K562 (cell line): ENCODE measurements at regions not wholly inside any gene's neighbourhood (a gene's known extent, or its start where the extent isn't known, plus 50 kb on each side); places are given as distances from the start of the nearest gene placed in this dataset.

Experiments
- ATAC-seq: fragments of 200-7000 bp; cut with Tn5 transposase; 3 replicates; pipeline ENCODE4 v1.9.1; 2020; ENCODE audit warnings: moderate library complexity
- BruUV-seq: library from RNA; stranded (reverse); fragments of 400-500 nt; replicated peaks from 2 replicates; lab custom pipeline; 2021; lab: Mats Ljungman, UMichigan
- CTCF ChIA-PET: fragments of 300-600 bp; formaldehyde crosslinking; extraction: SDS; loops from one replicate; lab custom pipeline; 2021; ENCODE audit warnings: low intra/inter-chr PET ratio; lab: Yijun Ruan, JAX
- POLR2A ChIA-PET: fragments of 300-600, 350-650 bp; sonication (Branson Sonifier 250); formaldehyde crosslinking; extraction: SDS; loops from one replicate; lab custom pipeline; 2021; ENCODE audit warnings: antibody characterized with exemption, inconsistent platforms; lab: Yijun Ruan, JAX
- DNase-seq, 4 experiments: peaks; one replicate each; pipeline versions ENCODE4 v3.0.0 to v3.0.0-alpha.2; 2011 to 2018; ENCODE audit warnings: low spot score in 3 of 4, mixed read lengths in 3 of 4; ENCODE audit errors: extremely low read depth in 1 of 4
- FAIRE-seq: peaks from 2 replicates; lab custom pipeline; 2011; peaks lifted over from hg19 to GRCh38; lab: Jason Lieb, UNC
- H2AFZ ChIP-seq: 2 replicates; pipeline ENCODE4 v1.6.0; 2011; ENCODE audit warnings: low read depth, low read length, control low read depth, inconsistent platforms
- H3K27ac ChIP-seq: fragments of 200-600 bp; 3 replicates; pipeline ENCODE4 v1.8.0; 2011; ENCODE audit warnings: low read depth, mild to moderate bottlenecking, control low read depth, inconsistent platforms, low read length, moderate library complexity, mixed read lengths; ENCODE audit errors: extremely low read depth
- H3K27me3 ChIP-seq, 2 experiments: fragments of 300-600 bp in 1 of 2; 2 replicates in 1 of 2; 3 replicates in 1 of 2; pipeline versions ENCODE4 v1.6.0 to v1.8.0; 2011; ENCODE audit warnings: inconsistent platforms in 2 of 2, low read length in 2 of 2, mild to moderate bottlenecking in 1 of 2, mixed read lengths in 1 of 2, moderate library complexity in 1 of 2; ENCODE audit not compliant: control insufficient read depth in 2 of 2, insufficient read depth in 2 of 2
- H3K36me3 ChIP-seq: fragments of 300-600 bp; 3 replicates; pipeline ENCODE4 v1.8.0; 2011; ENCODE audit warnings: mild to moderate bottlenecking, low read length, inconsistent platforms; ENCODE audit not compliant: control insufficient read depth, insufficient read depth
- H3K4me1 ChIP-seq, 2 experiments: fragments of 200-600 bp in 1 of 2; replicated peaks in 1 of 2; 2 replicates in 1 of 2; 3 replicates in 1 of 2; pipeline versions ENCODE4 v1.5.1 to v1.8.0; 2011; ENCODE audit warnings: inconsistent platforms in 2 of 2, low read length in 2 of 2, mild to moderate bottlenecking in 1 of 2, mixed read lengths in 1 of 2, moderate library complexity in 1 of 2; ENCODE audit not compliant: control insufficient read depth in 2 of 2, insufficient read depth in 2 of 2
- H3K4me2 ChIP-seq: 2 replicates; pipeline ENCODE4 v1.6.1; 2011; ENCODE audit warnings: low read length, control low read depth, inconsistent platforms, mixed read lengths; ENCODE audit not compliant: insufficient read depth
- H3K4me3 ChIP-seq: fragments of 200-600 bp; sonication (generic), shearing (Covaris generic); 2 replicates; pipeline ENCODE4 v1.5.1; 2016; ENCODE audit warnings: control low read depth, inconsistent platforms
- H3K79me2 ChIP-seq: fragments of 200-600 bp; 3 replicates; pipeline ENCODE4 v1.8.0; 2011; ENCODE audit warnings: low read length, inconsistent platforms; ENCODE audit not compliant: control insufficient read depth, insufficient read depth
- H3K9ac ChIP-seq, 2 experiments: 2 replicates each; pipeline versions ENCODE4 v1.6.0 to v1.6.1; 2011; ENCODE audit warnings: low read depth in 2 of 2, low read length in 2 of 2, control low read depth in 1 of 2, inconsistent platforms in 1 of 2, mild to moderate bottlenecking in 1 of 2, mixed read lengths in 1 of 2; ENCODE audit not compliant: insufficient read depth in 1 of 2
- H3K9me1 ChIP-seq: one replicate; pipeline ENCODE4 v1.6.0; 2011; ENCODE audit warnings: inconsistent platforms, mild to moderate bottlenecking, low read length, moderate library complexity; ENCODE audit not compliant: control insufficient read depth, insufficient read depth
- H3K9me3 ChIP-seq: replicated peaks from 2 replicates; pipeline ENCODE4 v1.5.1; 2011; ENCODE audit warnings: low read depth, low read length, inconsistent platforms; ENCODE audit not compliant: control insufficient read depth, insufficient read depth
- H4K20me1 ChIP-seq: replicated peaks from 2 replicates; pipeline ENCODE4 v1.6.1; 2011; ENCODE audit warnings: low read length, inconsistent platforms, mixed read lengths; ENCODE audit not compliant: control insufficient read depth, insufficient read depth
- CBFA2T3 ChIP-seq: fragments of 450-650 bp; IDR thresholded peaks from 2 replicates; pipeline ENCODE4 v1.6.1; 2017
- E2F8 ChIP-seq: fragments of 450-650 bp; IDR thresholded peaks from 2 replicates; pipeline ENCODE4 v1.7.1; 2018; ENCODE audit warnings: mild to moderate bottlenecking, low read depth; ENCODE audit not compliant: partially characterized antibody
- HNRNPH1 ChIP-seq: fragments of 200-400 bp; formaldehyde crosslinking; optimal IDR thresholded peaks from 2 replicates; pipeline ENCODE3; 2017; ENCODE audit warnings: low read depth, mild to moderate bottlenecking, low read length, moderate library complexity
- ILK ChIP-seq: fragments of 450-650 bp; IDR thresholded peaks from 2 replicates; pipeline ENCODE4 v1.6.1; 2016; ENCODE audit warnings: missing genetic modification characterization, low read depth, mild to moderate bottlenecking, missing compliant biosample characterization, moderate library complexity, borderline replicate concordance
- MLX ChIP-seq, 2 experiments: fragments of 450-650 bp in 1 of 2; sonication (generic) in 1 of 2; formaldehyde crosslinking; conservative IDR thresholded peaks; 2 replicates each; pipeline versions ENCODE4 v1.4.0 to v1.8.1; 2020 to 2022; ENCODE audit warnings: mild to moderate bottlenecking in 1 of 2, missing genetic modification reagents in 1 of 2
- PHTF2 ChIP-seq: fragments of 250-450 bp; sonication (Bioruptor Pico); IDR thresholded peaks from 2 replicates; pipeline ENCODE4 v1.5.0; 2021; ENCODE audit warnings: mild to moderate bottlenecking
- SOX6 ChIP-seq: fragments of 450-650 bp; IDR thresholded peaks from 2 replicates; pipeline ENCODE4 v1.6.1; 2014; ENCODE audit warnings: mild to moderate bottlenecking
- TAF7 ChIP-seq: fragments of 450-650 bp; IDR thresholded peaks from 2 replicates; pipeline ENCODE4 v1.6.1; 2016; ENCODE audit warnings: missing genetic modification characterization, missing compliant biosample characterization
- XRCC5 ChIP-seq: fragments of 200-400 bp; formaldehyde crosslinking; IDR thresholded peaks from 2 replicates; pipeline ENCODE4 v1.6.1; 2017; ENCODE audit warnings: low read depth, mild to moderate bottlenecking, low read length
- ZFP30 ChIP-seq: fragments of 250-450 bp; sonication (Bioruptor Pico); IDR thresholded peaks from 2 replicates; pipeline ENCODE4 v1.8.0; 2022; ENCODE audit warnings: moderate library complexity, mild to moderate bottlenecking, inconsistent platforms, borderline replicate concordance
- ZNF324 ChIP-seq: fragments of 250-450 bp; sonication (Bioruptor Pico); IDR thresholded peaks from 2 replicates; pipeline ENCODE4 v1.4.0; 2020; ENCODE audit warnings: mild to moderate bottlenecking
- ZNF445 ChIP-seq: fragments of 250-450 bp; sonication (Bioruptor Pico); IDR thresholded peaks from 2 replicates; pipeline ENCODE4 v1.4.0; 2020; ENCODE audit warnings: low read depth, mild to moderate bottlenecking, moderate library complexity
- ZNF518B ChIP-seq: fragments of 250-450 bp; sonication (Bioruptor Pico); IDR thresholded peaks from 2 replicates; pipeline ENCODE4 v1.5.0; 2021; ENCODE audit warnings: mild to moderate bottlenecking, moderate library complexity
- ZNF584 ChIP-seq: fragments of 200-800 bp; sonication (Bioruptor generic); IDR thresholded peaks from 2 replicates; pipeline ENCODE4 v1.6.1; 2016; ENCODE audit warnings: low read depth, mild to moderate bottlenecking, missing genetic modification characterization, missing compliant biosample characterization
- WGBS: fragments of 100-300 bp; shearing (Covaris generic); methylation state at CpG from one replicate; pipeline ENCODE4 v1.1.6; 2016; ENCODE audit warnings: low coverage, mixed read lengths; ENCODE audit not compliant: insufficient coverage; ENCODE audit errors: missing lambda C conversion rate; 5-methylcytosine and 5-hydroxymethylcytosine counted together
- in situ Hi-C: fragments of 300-500 bp; cut with MboI; formaldehyde crosslinking; loops from 4 replicates; pipeline ENCODE4 v1.15.0; 2018; ENCODE audit warnings: inconsistent platforms, mixed read lengths
- intact Hi-C: fragments of 100-400 bp; cut with micrococcal nuclease; formaldehyde crosslinking; loops from 2 replicates; pipeline ENCODE4 v1.14.2; 2022

- no peak for TF ChIP-seq PHTF2 (CRISPR knock-in tag)
- no peak for TF ChIP-seq XRCC5
- TF ChIP-seq SOX6 = no peak
These were observed 258.5 kb downstream of the FOXD2 start (continued) for GRCh38 chr1:47696404-47696736.

- H3K27ac ChIP-seq = no peak overlapping the region
- H3K4me2 ChIP-seq = no peak overlapping the region
- 3% methylated on average over 6 of the region's 6 CpGs for WGBS
- no peak for TF ChIP-seq HNRNPH1
- no peak for TF ChIP-seq MLX (CRISPR knock-in tag; conservative IDR thresholded peaks at IDR 0.05)
- TF ChIP-seq E2F8 = no peak
- no peak for TF ChIP-seq CBFA2T3
- TF ChIP-seq ZNF518B (CRISPR knock-in tag) = no peak
- no peak for TF ChIP-seq TAF7 (tag)
- TF ChIP-seq ZNF584 (CRISPR knock-in tag) = no peak
- TF ChIP-seq ZNF445 (CRISPR knock-in tag) = no peak
- TF ChIP-seq ILK (tag) = no peak
- no peak for TF ChIP-seq ZFP30 (CRISPR knock-in tag)
- no peak for TF ChIP-seq ZNF324 (CRISPR knock-in tag)
These were observed 259.0 kb downstream of the FOXD2 start for GRCh38 chr1:47696737-47697441.

More at GRCh38 chr1:47696737-47697441, 259.0 kb downstream of the FOXD2 start:
- Histone ChIP-seq H3K79me2 (no peaks in the 10 kb centered on the region), H3K4me3 (no peak overlapping the region), H3K9ac (no peak overlapping the region), H2AFZ (no peak overlapping the region), H3K9me1 (no peaks in the 10 kb centered on the region), H3K27me3 (peaks cover 12 to 24% of the 10 kb centered on the region in 2 experiments), H4K20me1 (no peaks in the 10 kb centered on the region; the same call in 1 of the 2 replicates), H3K36me3 (no peaks in the 10 kb centered on the region), H3K4me1 (no peaks in the 10 kb centered on the region), H3K9me3 (no peaks in the 10 kb centered on the region)
- CTCF ChIA-PET = no interaction called here
- intact Hi-C loops = no loop called here
- no peak for ATAC-seq
- BruUV-seq = no TSS peak
- FAIRE-seq = no peak
- in situ Hi-C loops = no loop called here
- POLR2A ChIA-PET = interaction anchor here (1.2 kb wide), 1 partner anchor 19 kb away, joined by 4 read pairs; no protein-coding TSS in a partner anchor
- no peak for DNase-seq
